ENCODE measurements at regions not wholly inside any gene's neighbourhood (a gene's known extent, or its start where the extent isn't known, plus 50 kb on each side); places are given as distances from the start of the nearest gene placed in this dataset.
"Not testable (repeated sequence)": the region's sequence is repeated elsewhere in the genome, so short reads cannot be mapped to it uniquely, and the experiment has no call there.

DNA sequence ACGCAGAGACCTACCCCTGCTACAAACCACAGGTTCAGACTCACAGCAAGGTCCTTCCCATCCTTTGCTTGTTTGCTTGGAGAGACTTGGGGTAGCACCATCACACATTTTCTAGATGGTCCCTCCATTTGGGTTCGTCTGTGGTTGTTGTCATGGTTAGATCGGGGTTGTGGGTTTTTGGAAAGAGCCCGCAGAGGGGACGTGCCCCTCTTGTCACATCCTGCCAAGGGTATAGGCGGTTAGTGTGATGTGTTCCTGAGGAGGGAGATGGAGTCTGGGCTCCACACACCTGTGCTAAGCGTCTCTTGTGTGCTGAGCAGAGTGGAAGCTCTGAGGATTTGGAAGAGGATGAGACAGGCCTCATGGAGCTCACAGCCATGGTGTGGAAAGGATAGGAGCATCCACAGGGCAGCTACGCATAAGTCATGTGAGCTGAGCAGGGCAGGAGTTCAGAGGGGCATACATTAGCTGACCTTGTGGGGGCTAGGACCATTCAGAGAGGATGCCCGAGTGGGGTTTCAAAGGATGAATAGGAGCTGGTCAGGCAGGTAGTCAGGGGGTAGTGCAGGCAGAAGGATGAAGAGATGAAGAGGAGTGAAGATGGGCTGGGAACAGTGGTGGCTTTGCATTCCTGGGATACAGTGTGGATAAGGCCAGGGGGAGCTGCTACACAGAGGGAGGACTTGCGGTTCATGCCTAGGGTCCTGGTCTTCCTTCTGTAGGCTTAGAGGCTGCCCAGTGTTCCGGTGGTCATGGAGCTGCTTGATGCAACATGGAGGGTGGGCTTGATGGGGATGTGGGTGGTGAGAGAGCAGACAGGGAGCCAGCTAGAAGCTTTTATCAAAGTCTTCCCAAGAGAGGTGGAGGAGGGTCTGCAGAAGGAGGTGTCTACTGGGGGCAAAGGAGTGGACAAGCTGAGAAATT, 62.9 kb downstream of the ACKR3 start:
- DNase-seq = no peak

DNA sequence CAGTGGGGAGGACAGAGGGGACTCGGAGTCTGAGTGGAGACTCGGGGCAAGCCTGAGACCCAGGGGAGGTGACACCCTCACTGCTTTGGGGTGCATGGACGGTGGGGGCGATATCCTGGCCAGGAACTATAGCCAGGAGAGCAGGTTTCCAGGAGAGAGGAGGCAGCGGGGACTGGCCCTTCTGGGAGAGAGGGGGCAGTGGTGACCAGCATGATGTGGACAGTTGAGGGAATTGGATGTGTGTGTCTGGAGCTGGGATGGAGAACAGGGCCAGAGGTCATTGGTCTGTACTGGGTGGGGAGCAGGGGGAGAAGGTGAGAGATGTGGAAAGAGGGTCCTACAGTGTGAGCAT, 63.6 kb downstream of the ACKR3 start:
- DNase-seq = no peak

DNA sequence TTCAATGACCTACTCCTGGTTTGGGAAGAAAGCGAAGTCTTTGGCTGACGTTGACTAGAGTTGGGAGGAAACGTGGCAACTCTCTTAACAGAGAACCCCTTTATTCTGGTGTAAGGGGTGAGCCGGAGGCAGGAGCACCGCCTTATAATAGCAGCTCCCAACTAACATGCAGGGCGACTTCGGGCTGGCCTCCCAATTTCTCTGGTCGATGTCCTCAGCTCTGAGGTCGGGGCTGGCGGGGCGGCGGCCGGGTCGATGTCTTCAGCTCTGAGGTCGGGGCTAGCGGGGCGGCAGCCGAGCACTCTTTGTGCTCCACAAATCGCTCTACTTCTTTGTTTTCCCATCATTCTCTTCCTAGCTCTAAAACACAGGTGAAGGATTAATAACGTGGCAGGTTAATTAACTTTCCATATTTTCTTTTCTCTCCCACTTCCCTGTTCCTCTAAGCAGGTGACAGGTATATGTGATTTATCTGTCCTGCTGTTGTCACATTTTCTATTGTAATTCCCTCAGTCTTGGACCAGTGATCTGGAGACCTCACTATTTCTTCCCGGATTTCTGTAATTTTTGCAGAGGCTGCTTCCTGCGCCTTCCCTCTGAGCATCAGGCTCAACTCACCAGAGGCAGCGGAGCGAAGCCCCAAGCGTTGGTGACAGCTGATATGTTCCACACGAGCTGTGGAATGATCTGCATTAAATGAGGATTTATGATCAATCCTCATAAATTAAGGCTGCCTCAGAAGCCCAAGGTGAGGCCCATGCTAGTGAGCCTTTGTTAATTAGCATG, 64.3 kb downstream of the ACKR3 start:
- DNase-seq = no peak

GRCh38 chr2:236636261-236636660, 66.6 kb downstream of the ACKR3 start:
- no peak for DNase-seq

- no peak for DNase-seq
Observed at GRCh38 chr2:236636714-236637470, 67.3 kb downstream of the ACKR3 start.

DNA sequence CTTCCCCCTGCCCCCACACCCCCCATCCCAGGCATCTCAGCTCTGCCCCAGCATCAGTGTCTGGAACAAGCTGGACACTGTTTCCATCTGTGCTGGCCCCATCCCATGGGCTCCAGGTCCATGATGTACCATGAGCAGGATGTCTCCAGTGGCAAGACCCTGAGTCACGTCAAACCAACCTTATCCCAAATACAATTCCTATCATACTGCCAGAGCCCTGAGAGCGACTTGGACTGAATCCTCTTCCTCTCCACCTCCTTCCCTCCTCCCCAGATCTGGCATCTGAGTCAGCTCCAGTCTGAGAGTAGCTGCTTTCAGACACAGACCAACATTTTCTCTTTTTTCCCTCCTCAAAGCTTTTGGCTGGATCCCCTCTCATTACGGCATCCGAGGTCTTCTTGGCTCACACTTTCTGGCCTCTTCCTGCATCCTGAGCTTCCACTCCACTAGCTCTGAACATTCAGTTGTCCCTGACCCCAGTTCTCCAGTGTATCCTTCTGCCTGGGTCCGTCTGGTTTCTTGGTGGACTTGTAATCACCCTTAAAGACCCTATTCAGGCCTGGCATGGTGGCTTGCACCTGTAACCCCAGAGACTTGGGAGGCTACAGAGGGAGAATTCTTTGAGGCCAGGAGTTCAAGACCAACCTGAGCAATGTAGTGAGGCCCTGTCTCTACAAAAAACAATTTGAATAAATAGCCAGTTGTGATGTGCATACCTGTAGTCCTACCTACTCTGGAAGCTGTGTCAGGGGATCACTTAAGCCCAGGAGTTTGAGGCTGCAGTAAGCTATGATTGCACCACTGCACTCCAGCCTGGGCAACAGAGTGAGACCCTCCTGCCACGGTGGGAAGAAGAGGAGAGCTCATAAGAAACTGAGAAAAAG, 68.3 kb downstream of the ACKR3 start:
- no peak for DNase-seq

- no peak for DNase-seq
Observed at GRCh38 chr2:236638707-236639106, 69.1 kb downstream of the ACKR3 start.

GRCh38 chr2:236639461-236640235, 70.0 kb downstream of the ACKR3 start:
- no peak for DNase-seq

DNA sequence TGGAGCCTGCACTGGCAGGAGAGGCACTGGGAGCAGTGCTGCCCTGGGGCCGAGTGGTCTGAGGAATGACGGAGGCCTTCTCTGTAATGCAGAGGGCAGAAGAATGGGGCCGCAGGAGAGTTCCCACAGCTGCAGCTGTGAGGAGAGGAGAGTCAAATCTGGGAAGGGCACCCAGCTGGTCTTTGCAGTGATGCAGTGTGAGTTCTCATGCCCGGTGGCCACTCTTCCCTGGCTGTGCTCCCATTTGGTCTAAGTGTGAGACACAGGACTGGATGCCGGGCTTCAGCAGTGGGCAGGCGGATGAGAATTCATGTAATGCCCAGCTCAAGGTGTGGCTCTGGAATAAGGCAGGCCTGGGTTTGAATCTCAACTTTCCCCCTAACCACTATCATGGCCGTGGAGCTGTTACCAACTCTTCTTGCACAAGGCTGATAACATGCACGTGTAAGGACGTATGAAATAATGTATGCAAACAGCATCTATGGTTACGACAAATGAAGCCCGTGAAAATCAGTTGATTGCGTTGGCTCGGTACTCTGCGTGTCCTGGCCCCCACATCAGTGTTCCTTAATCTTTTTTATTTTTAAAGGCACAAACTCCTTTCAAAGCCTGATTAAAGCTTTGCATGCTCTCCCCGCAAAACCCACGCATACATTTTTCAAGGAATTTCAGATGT, 71.6 kb downstream of the ACKR3 start:
- DNase-seq = no peak

DNA sequence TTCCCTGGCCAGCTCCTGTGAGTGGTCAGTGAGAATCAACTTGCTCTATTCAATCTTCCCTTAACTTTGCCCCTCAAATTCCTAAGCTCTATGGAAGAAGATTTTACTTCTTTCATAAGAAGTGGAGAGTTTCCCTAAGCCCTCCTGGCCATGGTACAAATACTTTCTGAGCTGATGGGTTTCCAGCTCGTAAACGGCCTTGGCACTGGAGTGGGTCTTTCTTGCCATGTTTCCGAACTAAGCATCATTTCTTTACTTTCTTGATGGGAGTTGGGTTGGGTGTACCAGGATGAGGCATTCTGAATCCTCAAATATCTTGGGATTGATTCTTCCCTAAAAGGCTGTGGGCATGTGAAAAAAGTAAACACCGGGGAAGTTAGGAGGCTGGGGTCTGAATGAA, 72.5 kb downstream of the ACKR3 start:
- DNase-seq = no peak

DNA sequence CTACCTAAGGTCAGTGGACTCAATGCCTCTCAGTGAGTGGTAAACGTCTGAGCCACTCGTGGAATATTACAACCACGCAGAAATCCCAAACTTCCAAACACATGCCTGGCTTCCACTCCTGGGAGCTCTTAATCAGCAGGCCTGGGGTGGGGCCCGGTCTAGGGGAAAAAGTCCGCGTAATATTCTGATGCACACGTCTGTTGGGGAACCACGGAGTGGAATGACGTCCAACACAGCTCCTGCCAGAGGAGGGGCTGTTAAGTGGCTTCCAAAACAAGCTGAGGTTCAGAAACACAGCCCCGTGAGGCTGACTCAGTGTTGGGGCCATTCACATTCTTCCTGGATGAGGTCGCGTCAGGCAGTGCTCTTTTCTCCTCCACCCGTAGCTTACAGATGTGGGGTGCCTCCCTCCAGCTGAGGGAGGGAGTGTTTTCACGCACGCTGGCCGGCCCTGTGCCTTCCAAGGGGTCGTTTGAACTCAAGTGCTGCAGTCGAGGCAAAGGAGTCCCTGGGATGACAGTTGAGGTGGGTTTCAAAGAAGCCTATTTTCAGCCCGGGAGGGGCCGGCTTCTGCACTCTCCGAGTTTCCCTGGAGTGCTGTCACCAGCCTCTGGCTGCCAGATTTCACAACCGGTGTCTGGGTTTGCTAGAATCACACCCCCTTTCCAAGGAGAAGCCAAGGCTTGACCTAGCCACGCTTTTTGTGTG, 73.1 kb downstream of the ACKR3 start:
- DNase-seq = no peak

GRCh38 chr2:236643480-236643879, 73.9 kb downstream of the ACKR3 start:
- DNase-seq = no peak

DNA sequence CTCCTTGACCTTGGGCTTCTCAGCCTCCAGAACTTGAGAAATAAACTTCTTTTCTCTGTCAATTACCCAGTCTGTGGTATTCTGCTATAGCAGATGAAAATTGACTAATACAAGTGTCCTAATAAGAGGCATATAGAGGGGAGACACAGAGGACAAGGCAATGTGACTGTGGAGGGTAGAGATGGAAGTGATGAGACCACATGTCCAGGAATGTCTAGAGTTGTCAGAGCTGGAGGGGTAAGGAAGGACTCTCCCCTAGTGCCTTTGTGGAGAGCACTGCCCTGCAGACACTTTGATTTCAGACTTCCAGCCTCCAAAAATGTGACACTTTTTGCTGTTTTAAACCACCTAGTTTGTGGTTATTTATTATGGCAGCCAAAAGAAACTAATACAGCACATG, 74.4 kb downstream of the ACKR3 start:
- no peak for DNase-seq

DNA sequence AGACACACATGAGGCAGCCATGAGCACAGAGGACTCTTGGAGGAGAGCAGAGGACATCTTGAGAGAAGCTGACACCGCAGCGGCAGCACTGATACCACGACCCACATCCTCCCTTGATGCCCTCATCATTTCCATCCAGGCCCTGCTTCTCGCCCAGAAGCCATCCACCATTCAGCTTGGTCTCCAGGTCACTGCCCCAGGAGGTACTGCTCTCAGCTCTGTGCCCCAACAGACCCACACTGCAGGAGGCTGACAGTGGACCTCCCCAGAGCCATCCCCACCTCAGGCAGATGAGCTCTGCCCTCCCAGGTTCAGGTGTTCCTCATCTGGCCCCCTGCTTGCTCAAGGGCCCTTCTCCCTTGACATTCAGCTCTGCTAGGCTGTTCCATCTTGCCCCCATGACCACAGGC, 74.9 kb downstream of the ACKR3 start:
- no peak for DNase-seq

DNA sequence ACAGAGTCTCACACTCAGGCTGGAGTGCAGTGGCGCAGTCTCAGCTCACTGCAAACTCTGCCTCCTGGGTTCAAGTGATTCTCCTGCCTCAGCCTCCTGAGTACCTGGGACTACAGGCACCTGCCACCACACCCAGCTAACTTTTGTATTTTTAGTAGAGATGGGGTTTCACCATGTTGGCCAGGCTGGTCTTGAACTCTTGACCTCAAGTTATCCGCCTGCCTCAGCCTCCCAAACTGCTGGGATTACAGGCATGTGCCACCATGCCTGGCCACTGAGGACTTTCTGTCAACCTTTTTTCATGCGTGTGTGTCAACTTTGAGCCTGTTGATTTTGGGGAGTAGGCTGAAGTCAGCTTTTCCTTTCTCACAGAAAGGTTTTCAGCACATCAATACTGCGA, 75.5 kb downstream of the ACKR3 start:
- DNase-seq = not testable (repeated sequence)

- DNase-seq = no peak
Observed at GRCh38 chr2:236646441-236646840, 76.8 kb downstream of the ACKR3 start.

DNA sequence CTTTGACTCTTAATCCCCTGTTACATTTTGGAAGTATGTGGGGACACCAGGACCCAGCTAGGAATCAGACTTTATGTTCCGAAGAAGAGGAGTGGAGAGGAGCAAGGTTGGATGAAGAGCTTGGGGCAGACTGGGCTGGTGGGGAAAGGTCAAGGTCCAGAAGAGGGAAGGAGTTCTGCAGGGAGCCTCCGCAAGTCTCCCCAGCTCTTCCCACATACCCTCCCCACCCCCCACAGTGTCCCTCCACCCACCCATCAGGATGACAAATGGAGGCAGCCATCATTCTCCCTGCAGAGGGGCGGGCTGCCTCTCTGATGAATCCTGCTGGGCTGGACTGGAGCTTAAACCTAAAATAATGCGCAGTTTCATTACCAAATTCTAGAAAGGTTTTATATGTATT, 77.2 kb downstream of the ACKR3 start:
- DNase-seq = no peak

GRCh38 chr2:236647621-236648020, 78.0 kb downstream of the ACKR3 start:
- DNase-seq = no peak

GRCh38 chr2:236653863-236654262, 84.2 kb downstream of the ACKR3 start:
- no peak for DNase-seq

GRCh38 chr2:236654496-236654895, 84.9 kb downstream of the ACKR3 start:
- DNase-seq = no peak
